ENCODE measurements at regions not wholly inside any gene's neighbourhood (a gene's known extent, or its start where the extent isn't known, plus 50 kb on each side); places are given as distances from the start of the nearest gene placed in this dataset.

GRCh38 chr1:72804541-72804940, 522.2 kb upstream of the NEGR1 start:
- Histone ChIP-seq H3K9ac (ENCODE audit: low read length) (no peak overlapping the region), H3K36me3 (replicated peaks in 1 of 2; ENCODE audit: control extremely low read depth in 1 of 2, control insufficient read depth in 1 of 2, extremely low read depth in 1 of 2, insufficient read depth in 2 of 2, low read length in 1 of 2) (no peaks in the 10 kb centered on the region), H2AFZ (ENCODE audit: insufficient read depth, low read depth, low read length, poor library complexity, severe bottlenecking) (no peak overlapping the region), H3K27ac (ENCODE audit: low read length in 2 of 2) (no peak overlapping the region), H3K4me3 (ENCODE audit: control extremely low read depth in 1 of 5, extremely low read depth in 1 of 5, insufficient read depth in 1 of 5, low read depth in 2 of 5, low read length in 4 of 5) (no peak overlapping the region), H3K9me3 (ENCODE audit: control extremely low read depth in 1 of 3, control insufficient read depth in 2 of 3, insufficient read depth in 1 of 3, low read length in 2 of 3) (peaks cover 0 to 3% (median 2%) of the 10 kb centered on the region in 3 donors), H4K20me1 (ENCODE audit: control insufficient read depth, insufficient read depth, low read length, poor library complexity, severe bottlenecking) (no peaks in the 10 kb centered on the region), H3K79me2 (ENCODE audit: control insufficient read depth, insufficient read depth, low read length) (no peaks in the 10 kb centered on the region), H3K27me3 (replicated peaks in 1 of 4; ENCODE audit: control extremely low read depth in 1 of 4, control insufficient read depth in 3 of 4, insufficient read depth in 4 of 4, low read length in 3 of 4) (no peaks in the 10 kb centered on the region), H3K4me2 (replicated peaks; ENCODE audit: low read depth, low read length, poor library complexity, severe bottlenecking) (no peak overlapping the region), H3K4me1 (ENCODE audit: control insufficient read depth in 2 of 2, insufficient read depth in 2 of 2, low read length in 2 of 2) (no peaks in the 10 kb centered on the region)
- ATAC-seq (ENCODE audit: low read depth) (no peak), DNase-seq (no peak)
- CTCF ChIA-PET: no interaction called here
- Mint-ChIP-seq H3K4me1 (no peaks in the 10 kb centered on the region), H3K27me3 (no peaks in the 10 kb centered on the region), H3K4me3 (no peak overlapping the region), H3K27ac (no peak overlapping the region), H3K9me3 (ENCODE audit: insufficient read depth) (no peaks in the 10 kb centered on the region)
- POLR2A ChIA-PET: no interaction called here
- intact Hi-C loops (cut with micrococcal nuclease): no loop called here
- TF ChIP-seq CTCF (IDR thresholded peaks at IDR 0.05) (no peak), EZH2 (IDR thresholded peaks at IDR 0.05; ENCODE audit: borderline replicate concordance, insufficient read depth, low read depth, low read length, poor library complexity, severe bottlenecking) (no peak)

GRCh38 chr1:72781038-72781437, 498.7 kb upstream of the NEGR1 start:
- H3K27ac ChIP-seq (ENCODE audit: low read length in 2 of 2): no peak overlapping the region
- Mint-ChIP-seq H3K9me3 (ENCODE audit: insufficient read depth) (peaks cover 3% of the 10 kb centered on the region), H3K27ac (no peak overlapping the region), H3K27me3 (no peaks in the 10 kb centered on the region), H3K4me3 (no peak overlapping the region), H3K4me1 (no peaks in the 10 kb centered on the region)
- ATAC-seq (ENCODE audit: low read depth): no peak
- intact Hi-C loops (cut with micrococcal nuclease): no loop called here
- no peaks in the 10 kb centered on the region for H3K9me3 ChIP-seq (ENCODE audit: control extremely low read depth in 1 of 3, control insufficient read depth in 2 of 3, insufficient read depth in 1 of 3, low read length in 2 of 3)
- DNase-seq: no peak
- H2AFZ ChIP-seq (ENCODE audit: insufficient read depth, low read depth, low read length, poor library complexity, severe bottlenecking): no peak overlapping the region
- 58% methylated on average over 1 of the region's 1 CpG for WGBS (ENCODE audit: insufficient coverage)
- H3K4me2 ChIP-seq (replicated peaks; ENCODE audit: low read depth, low read length, poor library complexity, severe bottlenecking): no peak overlapping the region
- no peak overlapping the region for H3K4me3 ChIP-seq (ENCODE audit: control extremely low read depth in 1 of 5, extremely low read depth in 1 of 5, insufficient read depth in 1 of 5, low read depth in 2 of 5, low read length in 4 of 5)
- H3K27me3 ChIP-seq (replicated peaks in 1 of 4; ENCODE audit: control extremely low read depth in 1 of 4, control insufficient read depth in 3 of 4, insufficient read depth in 4 of 4, low read length in 3 of 4): no peaks in the 10 kb centered on the region
- TF ChIP-seq EZH2 (IDR thresholded peaks at IDR 0.05; ENCODE audit: borderline replicate concordance, insufficient read depth, low read depth, low read length, poor library complexity, severe bottlenecking): no peak
- no peak for TF ChIP-seq CTCF (IDR thresholded peaks at IDR 0.05)
- ChIA-PET POLR2A (no interaction called here), CTCF (no interaction called here)
- no peaks in the 10 kb centered on the region for H4K20me1 ChIP-seq (ENCODE audit: control insufficient read depth, insufficient read depth, low read length, poor library complexity, severe bottlenecking)
- H3K36me3 ChIP-seq (replicated peaks in 1 of 2; ENCODE audit: control extremely low read depth in 1 of 2, control insufficient read depth in 1 of 2, extremely low read depth in 1 of 2, insufficient read depth in 2 of 2, low read length in 1 of 2): no peaks in the 10 kb centered on the region
- H3K9ac ChIP-seq (ENCODE audit: low read length): no peak overlapping the region
- no peaks in the 10 kb centered on the region for H3K79me2 ChIP-seq (ENCODE audit: control insufficient read depth, insufficient read depth, low read length)
- H3K4me1 ChIP-seq (ENCODE audit: control insufficient read depth in 2 of 2, insufficient read depth in 2 of 2, low read length in 2 of 2): no peaks in the 10 kb centered on the region

Data from B cell (primary cell).